ENCODE measurements at regions not wholly inside any gene's neighbourhood (a gene's known extent, or its start where the extent isn't known, plus 50 kb on each side); places are given as distances from the start of the nearest gene placed in this dataset.

DNA sequence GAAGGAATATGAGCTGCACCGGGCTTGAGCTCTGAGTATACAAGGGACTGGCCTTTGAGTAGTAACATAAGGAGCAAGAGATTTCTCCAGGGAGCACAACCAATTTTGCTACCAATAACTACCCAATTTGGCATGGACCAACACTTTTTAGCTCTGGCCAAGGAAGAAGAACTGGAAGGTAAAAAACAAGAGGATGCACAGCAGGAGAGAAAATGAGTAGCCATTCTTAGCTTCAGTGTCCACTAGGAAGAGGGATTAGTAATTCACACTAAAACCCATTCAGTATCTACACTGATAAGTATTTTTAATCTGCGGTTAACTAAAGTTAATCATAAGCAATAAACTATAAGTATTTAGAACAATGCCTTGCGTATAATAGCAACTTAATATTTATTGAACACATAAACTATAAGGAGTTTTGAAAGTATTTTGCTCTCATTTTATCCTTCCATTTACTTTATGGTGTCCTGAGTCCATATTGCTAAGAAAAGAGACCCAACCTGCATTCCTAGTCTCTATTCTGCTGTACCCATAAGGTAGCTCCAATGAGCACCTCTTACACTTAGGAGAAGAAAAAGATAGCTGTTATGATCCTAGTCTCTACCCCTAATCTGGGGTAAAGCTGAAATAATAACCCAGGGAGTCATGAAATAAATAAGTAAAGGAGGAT lies 268.9 kb downstream of the IGSF11 start:
- TF ChIP-seq POLR2AphosphoS5 (IDR thresholded peaks at IDR 0.05), result no peak
- TF ChIP-seq, protein P1, sequence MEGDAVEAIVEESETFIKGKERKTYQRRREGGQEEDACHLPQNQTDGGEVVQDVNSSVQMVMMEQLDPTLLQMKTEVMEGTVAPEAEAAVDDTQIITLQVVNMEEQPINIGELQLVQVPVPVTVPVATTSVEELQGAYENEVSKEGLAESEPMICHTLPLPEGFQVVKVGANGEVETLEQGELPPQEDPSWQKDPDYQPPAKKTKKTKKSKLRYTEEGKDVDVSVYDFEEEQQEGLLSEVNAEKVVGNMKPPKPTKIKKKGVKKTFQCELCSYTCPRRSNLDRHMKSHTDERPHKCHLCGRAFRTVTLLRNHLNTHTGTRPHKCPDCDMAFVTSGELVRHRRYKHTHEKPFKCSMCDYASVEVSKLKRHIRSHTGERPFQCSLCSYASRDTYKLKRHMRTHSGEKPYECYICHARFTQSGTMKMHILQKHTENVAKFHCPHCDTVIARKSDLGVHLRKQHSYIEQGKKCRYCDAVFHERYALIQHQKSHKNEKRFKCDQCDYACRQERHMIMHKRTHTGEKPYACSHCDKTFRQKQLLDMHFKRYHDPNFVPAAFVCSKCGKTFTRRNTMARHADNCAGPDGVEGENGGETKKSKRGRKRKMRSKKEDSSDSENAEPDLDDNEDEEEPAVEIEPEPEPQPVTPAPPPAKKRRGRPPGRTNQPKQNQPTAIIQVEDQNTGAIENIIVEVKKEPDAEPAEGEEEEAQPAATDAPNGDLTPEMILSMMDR (IDR thresholded peaks at IDR 0.05 in 8 of 11, conservative IDR thresholded peaks at IDR 0.05 in 3 of 11), result no peak
- no peak for TF ChIP-seq POLR2A (IDR thresholded peaks at IDR 0.05)

Data from spleen (tissue), 7 donors.